Stomach (tissue), 8 donors: ENCODE measurements at regions not wholly inside any gene's neighbourhood (a gene's known extent, or its start where the extent isn't known, plus 50 kb on each side); places are given as distances from the start of the nearest gene placed in this dataset.
"Not testable (repeated sequence)": the region's sequence is repeated elsewhere in the genome, so short reads cannot be mapped to it uniquely, and the experiment has no call there.

Experiments
- DNase-seq, 2 donors: peaks; one replicate each; pipeline versions ENCODE4 v3.0.0 to v3.0.0-alpha.2; 2013 to 2019
- H3K27ac ChIP-seq, 5 donors: fragments of 200-600 bp in 4 of 5; sonication (generic) in 4 of 5; one replicate each; pipeline ENCODE4 v1.5.1; 2013 to 2019; ENCODE audit warnings: mild to moderate bottlenecking in 1 of 5, moderate library complexity in 1 of 5
- H3K27me3 ChIP-seq, 3 donors: fragments of 200-600 bp; sonication (generic); one replicate each; pipeline ENCODE4 v1.5.1; 2017 to 2019; ENCODE audit warnings: mixed run types in 1 of 3
- H3K36me3 ChIP-seq, 4 donors: fragments of 200-600 bp; sonication (generic); 1 replicate in 3 of 4; 2 replicates in 1 of 4; pipeline ENCODE4 v1.5.1; 2016 to 2019
- H3K4me1 ChIP-seq, 4 donors: fragments of 200-600 bp; sonication (generic); one replicate each; pipeline ENCODE4 v1.5.1; 2016 to 2019
- H3K4me3 ChIP-seq, 4 donors: fragments of 200-600 bp; sonication (generic) in 3 of 4; one replicate each; pipeline ENCODE4 v1.5.1; 2016 to 2019; ENCODE audit warnings: mild to moderate bottlenecking in 1 of 4
- H3K9me3 ChIP-seq, 4 donors: fragments of 200-600 bp; sonication (generic); one replicate each; pipeline ENCODE4 v1.5.1; 2016 to 2019
- CTCF ChIP-seq, 7 experiments: fragments of 450-650 bp in 4 of 7; fragments of 200-600 bp in 3 of 7; sonication (generic) in 3 of 7; IDR thresholded peaks; one replicate each; pipeline ENCODE4 v1.5.1; 2016 to 2019; ENCODE audit warnings: antibody characterized with exemption in 7 of 7, control low read depth in 2 of 7, mild to moderate bottlenecking in 1 of 7
- EP300 ChIP-seq: sonication (generic); formaldehyde crosslinking; IDR thresholded peaks from one replicate; pipeline ENCODE4 v1.6.1; 2017; ENCODE audit warnings: antibody characterized with exemption
- POLR2A ChIP-seq, 4 donors: fragments of 450-650 bp; IDR thresholded peaks; one replicate each; pipeline ENCODE4 v1.6.1; 2016; ENCODE audit warnings: antibody characterized with exemption in 4 of 4, control low read depth in 2 of 4, mild to moderate bottlenecking in 1 of 4, moderate library complexity in 1 of 4
- POLR2AphosphoS5 ChIP-seq, 3 donors: sonication (generic); formaldehyde crosslinking; IDR thresholded peaks; one replicate each; pipeline ENCODE4 v1.6.1; 2016; ENCODE audit warnings: antibody characterized with exemption in 3 of 3
- WGBS, 5 donors: extraction: QIAGEN DNeasy Blood & Tissue Kit in 3 of 5; methylation state at CpG; one replicate each; pipeline versions ENCODE4 v1.1.5 to v1.1.7; 2013 to 2018; 5-methylcytosine and 5-hydroxymethylcytosine counted together
- intact Hi-C: fragments of 100-400 bp; cut with DNase I; formaldehyde crosslinking; loops from one replicate; pipeline ENCODE4 v1.15.1; 2023; ENCODE audit warnings: low total_unique reads
- donor health status: healthy with polysubstance abuse.
- donor health status: Bipolar disorder and iron deficiency.
- donor health status: healthy.

DNA sequence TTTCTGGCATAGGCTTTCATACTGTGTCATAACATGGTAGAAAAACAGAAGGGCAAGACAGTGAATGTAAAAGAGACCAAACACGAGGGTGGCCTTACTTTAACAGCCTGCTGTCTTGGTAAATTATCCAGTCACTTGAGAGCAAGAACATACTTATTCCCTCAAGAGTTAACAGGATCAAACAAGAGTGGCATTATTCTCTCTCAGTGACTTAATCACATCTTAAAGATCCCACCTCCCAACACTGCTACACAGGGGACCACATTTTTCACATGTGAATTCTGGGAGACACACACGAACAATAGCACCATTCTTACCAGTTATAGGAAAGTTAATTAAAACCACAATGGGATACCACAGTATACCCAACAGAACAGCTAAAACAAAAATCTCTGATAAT is 898.0 kb upstream of the C9orf72 start:
- DNase-seq: no peak
- no peak overlapping the region for H3K27ac ChIP-seq
- H3K9me3 ChIP-seq: peaks cover 0 to 3% (median 0%) of the 10 kb centered on the region in 4 donors
- TF ChIP-seq CTCF (IDR thresholded peaks at IDR 0.05): no peak
- no peak for TF ChIP-seq POLR2AphosphoS5 (IDR thresholded peaks at IDR 0.05)
- no peak for TF ChIP-seq EP300
- TF ChIP-seq POLR2A (IDR thresholded peaks at IDR 0.05): no peak
- no peaks in the 10 kb centered on the region for H3K27me3 ChIP-seq
- H3K36me3 ChIP-seq: no peaks in the 10 kb centered on the region
- WGBS, 5 donors: 71 to 86% (median 80%) methylated on average over 2 of the region's 2 CpGs
- intact Hi-C loops: no loop called here
- H3K4me1 ChIP-seq: no peaks in the 10 kb centered on the region
- H3K4me3 ChIP-seq: no peak overlapping the region

DNA sequence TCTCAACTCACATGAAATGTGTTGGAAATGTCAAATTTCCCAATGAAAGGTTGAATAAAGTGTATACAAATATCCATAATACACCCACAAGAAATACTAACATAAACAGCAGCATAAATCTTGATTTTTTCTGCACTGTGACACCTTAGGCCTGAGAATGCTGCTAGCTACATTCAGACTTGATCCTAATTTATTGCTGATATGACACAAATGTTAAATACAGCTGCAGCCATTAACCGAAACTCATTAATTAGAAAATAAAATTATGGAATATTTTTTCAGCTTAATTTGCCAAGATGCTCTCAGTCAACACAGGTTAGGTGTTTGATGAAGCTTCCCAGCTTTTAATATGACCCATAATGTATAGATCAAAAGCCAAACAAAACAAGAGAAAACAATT is 914.3 kb upstream of the C9orf72 start:
- Histone ChIP-seq H3K9me3 (no peaks in the 10 kb centered on the region), H3K27ac (no peak overlapping the region), H3K36me3 (no peaks in the 10 kb centered on the region), H3K27me3 (no peaks in the 10 kb centered on the region), H3K4me1 (no peaks in the 10 kb centered on the region), H3K4me3 (no peak overlapping the region)
- intact Hi-C loops: no loop called here
- WGBS, 5 donors: 74 to 93% (median 84%) methylated on average over 1 of the region's 1 CpG
- no peak for TF ChIP-seq POLR2AphosphoS5 (IDR thresholded peaks at IDR 0.05)
- no peak for TF ChIP-seq POLR2A (IDR thresholded peaks at IDR 0.05)
- TF ChIP-seq EP300: no peak
- no peak for TF ChIP-seq CTCF (IDR thresholded peaks at IDR 0.05)
- DNase-seq: no peak

- intact Hi-C loops: loop anchor here (5.0 kb wide), 1 partner anchor 51 kb away; no protein-coding TSS in a partner anchor
Measured at GRCh38 chr9:28491121-28491520, 917.8 kb upstream of the C9orf72 start.

GRCh38 chr9:28498168-28498567 is 924.9 kb upstream of the C9orf72 start:
- H3K4me3 ChIP-seq, H3K4me1 ChIP-seq, DNase-seq, intact Hi-C loops, H3K27me3 ChIP-seq, H3K27ac ChIP-seq, H3K36me3 ChIP-seq: not testable (repeated sequence)
- 88 to 95% (median 92%) methylated on average over 8 to 10 of the region's 10 CpGs for WGBS, 5 donors
- H3K9me3 ChIP-seq: peaks cover 0 to 13% (median 8%) of the 10 kb centered on the region in 4 donors

More at GRCh38 chr9:28491121-28491520, 917.8 kb upstream of the C9orf72 start:
- no peak for DNase-seq
- Histone ChIP-seq H3K4me3 (no peak overlapping the region), H3K27ac (no peak overlapping the region), H3K4me1 (no peaks in the 10 kb centered on the region), H3K9me3 (peaks cover 0 to 4% (median 0%) of the 10 kb centered on the region in 4 donors), H3K27me3 (no peaks in the 10 kb centered on the region), H3K36me3 (no peaks in the 10 kb centered on the region)
- TF ChIP-seq CTCF (IDR thresholded peaks at IDR 0.05) (no peak), POLR2AphosphoS5 (IDR thresholded peaks at IDR 0.05) (no peak), EP300 (no peak), POLR2A (IDR thresholded peaks at IDR 0.05) (no peak)

GRCh38 chr9:28502189-28502588 is 928.9 kb upstream of the C9orf72 start:
- intact Hi-C loops: loop anchor here (10.0 kb wide), 1 partner anchor 57 kb away; no protein-coding TSS in a partner anchor
- DNase-seq: no peak
- WGBS, 5 donors: 82 to 92% (median 87%) methylated on average over 3 of the region's 3 CpGs
- Histone ChIP-seq H3K9me3 (peaks cover 0 to 13% (median 6%) of the 10 kb centered on the region in 4 donors), H3K27me3 (no peaks in the 10 kb centered on the region), H3K4me3 (no peak overlapping the region), H3K27ac (no peak overlapping the region), H3K36me3 (no peaks in the 10 kb centered on the region), H3K4me1 (no peaks in the 10 kb centered on the region)
- TF ChIP-seq CTCF (IDR thresholded peaks at IDR 0.05): no peak
